NB4 (cell line): ENCODE measurements at regions not wholly inside any gene's neighbourhood (a gene's known extent, or its start where the extent isn't known, plus 50 kb on each side); places are given as distances from the start of the nearest gene placed in this dataset.
"Not testable (repeated sequence)": the region's sequence is repeated elsewhere in the genome, so short reads cannot be mapped to it uniquely, and the experiment has no call there.

ENCODE experiments used
- DNase-seq: peaks from one replicate; pipeline ENCODE4 v3.0.0; 2010; ENCODE audit warnings: low read depth
- H3K4me3 ChIP-seq: one replicate; pipeline ENCODE4 v1.5.1; 2011; ENCODE audit warnings: mild to moderate bottlenecking, low read depth, low read length, moderate library complexity
- CTCF ChIP-seq: IDR thresholded peaks from one replicate; pipeline ENCODE4 v1.5.1; 2012; ENCODE audit warnings: low read depth, low read length
- MAX ChIP-seq: IDR thresholded peaks from 2 replicates; pipeline ENCODE4 v1.6.1; 2011; ENCODE audit warnings: low read depth, low read length
- MYC ChIP-seq: IDR thresholded peaks from 2 replicates; pipeline ENCODE4 v1.6.1; 2011; ENCODE audit warnings: low read depth, low read length
- POLR2A ChIP-seq: IDR thresholded peaks from 2 replicates; pipeline ENCODE4 v1.6.1; 2011; ENCODE audit warnings: mild to moderate bottlenecking; ENCODE audit not compliant: insufficient read length; ENCODE audit errors: extremely low read depth

- no peak overlapping the region for H3K4me3 ChIP-seq
- TF ChIP-seq MAX (no peak), POLR2A (no peak), CTCF (no peak), MYC (no peak)
- DNase-seq = no peak
Observed at GRCh38 chr2:142416996-142417395, 286.2 kb upstream of the LRP1B start.

- no peak for TF ChIP-seq CTCF
- TF ChIP-seq MYC = no peak
- no peak for TF ChIP-seq POLR2A
- no peak for TF ChIP-seq MAX
Observed at GRCh38 chr2:142415461-142415860, 284.6 kb upstream of the LRP1B start.

GRCh38 chr2:142398212-142398611, 267.4 kb upstream of the LRP1B start:
- no peak for DNase-seq
- no peak overlapping the region for H3K4me3 ChIP-seq
- TF ChIP-seq MAX (no peak), MYC (no peak), POLR2A (no peak), CTCF (no peak)

More at GRCh38 chr2:142415461-142415860, 284.6 kb upstream of the LRP1B start:
- no peak for DNase-seq
- no peak overlapping the region for H3K4me3 ChIP-seq

GRCh38 chr2:142395291-142395690, 264.5 kb upstream of the LRP1B start:
- no peak for TF ChIP-seq MYC
- no peak for TF ChIP-seq MAX
- no peak for TF ChIP-seq POLR2A
- no peak for TF ChIP-seq CTCF
- DNase-seq = no peak
- no peak overlapping the region for H3K4me3 ChIP-seq

- no peak overlapping the region for H3K4me3 ChIP-seq
- TF ChIP-seq MAX (no peak), MYC (no peak)
- no peak for DNase-seq
Observed at GRCh38 chr2:142380372-142380771, 249.6 kb upstream of the LRP1B start.

GRCh38 chr2:142362069-142362468, 231.3 kb upstream of the LRP1B start:
- not testable (repeated sequence) for DNase-seq, H3K4me3 ChIP-seq

- no peak for DNase-seq
- no peak for TF ChIP-seq POLR2A
- no peak for TF ChIP-seq CTCF
- no peak for TF ChIP-seq MYC
- TF ChIP-seq MAX = no peak
- no peak overlapping the region for H3K4me3 ChIP-seq
Observed at GRCh38 chr2:142347751-142348150, 216.9 kb upstream of the LRP1B start.
